ENCODE measurements at regions not wholly inside any gene's neighbourhood (a gene's known extent, or its start where the extent isn't known, plus 50 kb on each side); places are given as distances from the start of the nearest gene placed in this dataset.
"Not testable (repeated sequence)": the region's sequence is repeated elsewhere in the genome, so short reads cannot be mapped to it uniquely, and the experiment has no call there.

DNA sequence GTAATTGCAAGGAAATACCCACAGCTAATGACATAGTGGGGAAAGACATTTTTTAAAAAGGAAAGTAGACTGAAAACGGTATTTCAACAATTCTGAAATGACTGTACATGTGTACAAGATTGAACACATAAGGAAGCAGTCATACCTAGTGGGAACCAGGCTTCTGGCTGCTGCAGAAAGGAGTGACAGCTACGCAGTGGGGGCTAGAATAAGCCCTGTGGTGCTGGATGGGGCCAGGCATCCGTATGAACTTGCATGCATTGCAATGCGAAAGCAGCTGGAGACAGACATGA, 54.9 kb upstream of the GPR31 start:
- Histone ChIP-seq H3K4me1 (no peaks in the 10 kb centered on the region), H3K36me3 (no peaks in the 10 kb centered on the region), H3K27ac (no peak overlapping the region), H3K9me3 (no peaks in the 10 kb centered on the region), H3K27me3 (no peaks in the 10 kb centered on the region), H3K4me3 (no peak overlapping the region)
- intact Hi-C loops (cut with DNase I): no loop called here
- DNase-seq: no peak
- no peak for ATAC-seq
- TF ChIP-seq, protein P1, sequence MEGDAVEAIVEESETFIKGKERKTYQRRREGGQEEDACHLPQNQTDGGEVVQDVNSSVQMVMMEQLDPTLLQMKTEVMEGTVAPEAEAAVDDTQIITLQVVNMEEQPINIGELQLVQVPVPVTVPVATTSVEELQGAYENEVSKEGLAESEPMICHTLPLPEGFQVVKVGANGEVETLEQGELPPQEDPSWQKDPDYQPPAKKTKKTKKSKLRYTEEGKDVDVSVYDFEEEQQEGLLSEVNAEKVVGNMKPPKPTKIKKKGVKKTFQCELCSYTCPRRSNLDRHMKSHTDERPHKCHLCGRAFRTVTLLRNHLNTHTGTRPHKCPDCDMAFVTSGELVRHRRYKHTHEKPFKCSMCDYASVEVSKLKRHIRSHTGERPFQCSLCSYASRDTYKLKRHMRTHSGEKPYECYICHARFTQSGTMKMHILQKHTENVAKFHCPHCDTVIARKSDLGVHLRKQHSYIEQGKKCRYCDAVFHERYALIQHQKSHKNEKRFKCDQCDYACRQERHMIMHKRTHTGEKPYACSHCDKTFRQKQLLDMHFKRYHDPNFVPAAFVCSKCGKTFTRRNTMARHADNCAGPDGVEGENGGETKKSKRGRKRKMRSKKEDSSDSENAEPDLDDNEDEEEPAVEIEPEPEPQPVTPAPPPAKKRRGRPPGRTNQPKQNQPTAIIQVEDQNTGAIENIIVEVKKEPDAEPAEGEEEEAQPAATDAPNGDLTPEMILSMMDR (IDR thresholded peaks at IDR 0.05): no peak

DNA sequence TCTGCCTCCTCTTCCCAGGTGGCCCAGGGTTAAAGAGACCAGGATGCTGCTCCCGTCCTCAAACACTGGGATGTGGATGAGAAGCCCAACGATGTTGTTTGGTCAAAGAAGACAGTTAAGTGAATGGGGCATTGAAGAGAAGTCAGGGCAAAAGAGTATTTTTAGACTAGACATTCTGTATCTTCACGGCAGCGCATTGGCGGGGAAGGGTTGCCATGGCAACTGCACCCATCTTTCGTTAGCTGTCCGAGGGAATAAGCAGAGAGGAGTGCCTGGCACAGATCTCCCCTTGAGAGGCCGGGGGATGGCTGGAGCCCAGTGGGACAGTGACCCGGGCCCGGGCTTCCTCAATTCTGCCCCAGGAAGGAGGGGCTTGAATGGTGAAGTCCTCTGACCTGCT, 56.4 kb upstream of the GPR31 start:
- TF ChIP-seq, protein P1 (IDR thresholded peaks at IDR 0.05): no peak
- intact Hi-C loops (cut with DNase I): no loop called here
- H3K4me1 ChIP-seq: no peaks in the 10 kb centered on the region
- H3K27me3 ChIP-seq: no peaks in the 10 kb centered on the region
- no peak for ATAC-seq
- H3K36me3 ChIP-seq: no peaks in the 10 kb centered on the region
- H3K4me3 ChIP-seq: no peak overlapping the region
- no peak for DNase-seq
- no peak overlapping the region for H3K27ac ChIP-seq
- no peaks in the 10 kb centered on the region for H3K9me3 ChIP-seq

DNA sequence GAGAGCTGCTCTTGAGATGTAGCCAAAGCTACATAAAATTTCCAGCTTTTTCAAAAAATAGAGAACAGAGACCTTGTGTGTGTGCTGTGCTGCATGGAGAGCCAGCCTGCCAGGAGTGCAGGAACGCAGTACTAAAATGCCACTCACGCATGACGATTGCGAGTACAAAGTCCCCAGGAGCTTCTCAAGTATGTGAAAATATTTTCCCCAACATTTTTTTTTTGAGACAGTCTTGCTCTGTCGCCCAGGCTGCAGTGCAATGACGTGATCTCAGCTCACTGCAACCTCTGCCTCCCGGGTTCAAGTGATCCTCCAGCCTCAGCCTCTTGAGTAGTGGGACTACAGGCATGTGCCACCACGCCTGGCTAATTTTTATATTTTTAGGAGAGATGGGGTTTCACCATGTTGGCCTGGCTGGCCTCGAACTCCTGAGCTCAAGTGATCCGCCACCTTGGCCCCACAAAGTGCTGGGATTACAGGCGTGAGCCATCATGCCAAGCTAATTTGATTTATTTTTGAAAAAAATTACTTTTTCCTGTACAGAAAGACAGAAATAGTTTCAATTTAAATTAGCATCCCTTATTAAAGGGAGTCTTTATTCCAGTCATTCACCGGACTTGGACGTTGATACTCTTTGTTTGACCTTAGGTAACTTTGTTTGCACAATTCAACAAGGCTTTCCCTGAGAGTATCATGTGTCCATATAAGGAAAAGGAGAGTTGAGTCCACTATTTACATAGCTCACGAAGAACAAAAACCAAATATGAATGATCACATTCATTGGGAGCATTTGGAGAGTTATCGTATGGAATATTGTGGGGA, 57.9 kb upstream of the GPR31 start:
- ATAC-seq; H3K9me3 ChIP-seq; intact Hi-C loops (cut with DNase I); H3K36me3 ChIP-seq; H3K27me3 ChIP-seq; H3K4me1 ChIP-seq; DNase-seq; H3K4me3 ChIP-seq; H3K27ac ChIP-seq: not testable (repeated sequence)

DNA sequence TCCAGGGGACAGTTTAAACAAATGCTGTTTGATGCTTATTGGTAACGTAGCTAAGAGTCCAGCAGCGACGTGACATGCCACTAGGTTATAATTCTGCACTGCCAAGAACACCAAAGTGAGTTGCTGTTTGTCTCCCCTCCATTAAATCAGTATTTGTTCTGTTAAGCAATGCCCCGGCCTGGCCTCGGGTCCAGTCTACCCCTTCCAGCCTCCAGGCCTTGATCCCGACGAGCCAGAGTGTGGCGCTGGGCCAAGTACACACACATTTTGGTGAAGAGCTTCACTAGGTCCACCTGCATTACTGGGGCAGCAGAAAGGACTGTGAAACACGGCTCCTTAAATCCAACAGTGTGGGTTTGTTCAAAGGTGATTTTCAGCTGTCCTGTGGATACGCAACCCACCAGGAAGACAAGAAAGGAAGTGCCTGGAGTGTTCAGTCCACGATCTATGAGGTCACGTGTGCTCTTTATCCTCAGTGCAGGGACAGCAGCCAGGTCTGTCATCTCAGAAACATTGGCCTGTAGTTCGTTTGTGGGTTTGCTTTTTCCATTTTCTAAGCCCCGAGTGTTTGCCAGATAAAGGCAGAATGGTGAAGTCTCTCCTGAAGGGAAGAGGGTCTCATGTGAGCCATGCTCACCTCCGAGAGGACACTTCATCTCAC, 58.7 kb upstream of the GPR31 start:
- ATAC-seq; H3K4me1 ChIP-seq; DNase-seq; H3K27me3 ChIP-seq; H3K9me3 ChIP-seq; intact Hi-C loops (cut with DNase I); H3K36me3 ChIP-seq; H3K4me3 ChIP-seq; H3K27ac ChIP-seq: not testable (repeated sequence)

DNA sequence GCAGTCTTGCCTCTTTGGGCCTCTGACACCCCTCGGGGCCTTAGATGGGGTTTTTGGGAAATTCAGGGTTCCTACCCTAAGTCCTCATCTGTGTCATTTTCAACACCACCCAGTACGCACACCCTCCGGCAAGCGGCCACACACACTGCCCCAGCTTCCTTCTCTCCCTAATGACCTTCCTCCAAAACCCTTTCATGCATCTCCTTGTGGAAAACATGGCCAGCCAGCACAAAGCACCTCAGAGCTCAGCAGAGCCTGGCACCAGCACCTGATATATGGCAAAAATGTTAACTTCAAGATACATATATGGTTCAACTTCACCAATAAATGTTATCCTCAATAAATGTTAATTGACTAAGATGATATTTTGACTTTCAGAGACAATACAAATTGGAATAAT, 59.3 kb upstream of the GPR31 start:
- H3K27me3 ChIP-seq; ATAC-seq; H3K4me3 ChIP-seq; intact Hi-C loops (cut with DNase I); H3K36me3 ChIP-seq; DNase-seq; H3K27ac ChIP-seq; H3K4me1 ChIP-seq; H3K9me3 ChIP-seq: not testable (repeated sequence)

DNA sequence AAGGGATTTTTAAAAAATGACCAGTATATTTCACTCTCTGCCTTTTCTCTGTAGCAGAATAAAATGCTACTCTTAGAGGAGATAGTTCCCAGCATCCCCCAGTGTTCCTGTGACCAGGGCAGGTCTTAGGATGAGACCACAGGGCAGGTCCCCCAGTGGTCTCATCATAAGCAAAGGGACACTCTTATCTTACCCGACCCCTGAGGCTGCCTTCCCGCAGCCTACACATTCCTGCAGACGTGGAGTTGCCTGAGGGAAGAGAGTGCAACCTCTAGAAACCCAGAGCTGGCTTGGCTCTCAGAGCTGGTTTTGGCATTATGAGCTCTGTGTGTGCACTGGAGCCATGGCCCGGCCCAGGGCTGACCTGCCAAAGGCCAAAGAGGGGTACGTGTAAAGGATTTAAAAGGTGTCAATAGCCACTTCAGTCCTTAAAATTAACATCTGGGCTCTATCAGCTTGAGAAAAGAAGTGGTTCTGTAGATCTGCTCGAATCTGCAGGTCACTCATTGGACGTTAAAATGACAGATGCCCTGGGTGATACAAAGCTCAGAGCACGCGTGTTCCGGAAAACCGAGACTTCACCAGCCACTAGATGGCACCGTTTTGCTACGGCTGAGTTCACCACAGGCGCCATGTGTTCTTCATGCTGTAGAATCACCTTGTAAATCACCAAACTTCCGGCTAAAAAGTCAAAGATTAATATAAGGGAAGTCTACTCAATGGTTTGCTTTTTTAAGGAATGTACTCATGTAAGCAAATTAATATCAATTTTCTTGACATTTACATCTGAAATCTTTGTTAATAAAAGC, 60.4 kb upstream of the GPR31 start:
- DNase-seq; H3K27ac ChIP-seq; H3K9me3 ChIP-seq; H3K27me3 ChIP-seq; intact Hi-C loops (cut with DNase I); H3K36me3 ChIP-seq; H3K4me3 ChIP-seq; H3K4me1 ChIP-seq: not testable (repeated sequence)
- TF ChIP-seq, protein P1 (IDR thresholded peaks at IDR 0.05): peak; percentile 7
- ATAC-seq: peak; percentile 84

DNA sequence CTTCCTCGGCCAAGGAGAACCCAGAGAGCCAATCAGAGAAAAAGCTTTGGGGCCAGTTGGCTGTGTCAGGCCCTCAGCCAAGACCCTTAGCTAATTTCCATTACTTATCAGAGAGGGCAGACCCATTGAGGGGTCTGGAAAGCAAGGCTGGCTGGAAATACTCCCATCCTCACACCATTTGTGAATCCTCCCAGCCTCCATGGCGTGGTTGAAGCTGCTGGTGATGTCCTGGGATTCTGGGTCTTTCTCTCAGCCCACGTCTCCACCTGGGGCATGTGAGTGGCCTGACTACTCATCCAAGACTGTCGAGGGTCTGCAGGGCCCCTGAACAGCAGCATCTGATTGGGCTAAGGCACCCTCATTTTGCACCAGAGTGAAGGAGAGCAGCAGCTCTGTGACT, 61.3 kb upstream of the GPR31 start:
- H3K27ac ChIP-seq; H3K4me1 ChIP-seq; intact Hi-C loops (cut with DNase I); ATAC-seq; H3K27me3 ChIP-seq; H3K9me3 ChIP-seq; H3K4me3 ChIP-seq; DNase-seq; H3K36me3 ChIP-seq: not testable (repeated sequence)
